Vagina (tissue), 2 donors: ENCODE measurements at regions not wholly inside any gene's neighbourhood (a gene's known extent, or its start where the extent isn't known, plus 50 kb on each side); places are given as distances from the start of the nearest gene placed in this dataset.

ENCODE experiments used
- DNase-seq, 2 donors: peaks; one replicate each; pipeline ENCODE4 v3.0.0-alpha.2; 2017; ENCODE audit errors: extremely low spot score in 2 of 2
- H3K27ac ChIP-seq: fragments of 200-600 bp; sonication (generic); one replicate; pipeline ENCODE4 v1.5.1; 2019
- H3K27me3 ChIP-seq: fragments of 200-600 bp; sonication (generic); one replicate; pipeline ENCODE4 v1.5.1; 2019
- H3K36me3 ChIP-seq, 2 donors: fragments of 200-600 bp; sonication (generic); one replicate each; pipeline ENCODE4 v1.5.1; 2017 to 2019
- H3K4me1 ChIP-seq: fragments of 200-600 bp; sonication (generic); one replicate; pipeline ENCODE4 v1.5.1; 2019
- H3K4me3 ChIP-seq, 2 donors: fragments of 200-600 bp; sonication (generic); 1 replicate in 1 of 2; 2 replicates in 1 of 2; pipeline ENCODE4 v1.5.1; 2016 to 2019
- H3K9me3 ChIP-seq: fragments of 200-600 bp; sonication (generic); one replicate; pipeline ENCODE4 v1.5.1; 2019
- POLR2A ChIP-seq, 2 donors: fragments of 450-650 bp; IDR thresholded peaks; one replicate each; pipeline ENCODE4 v1.6.1; 2017; ENCODE audit warnings: antibody characterized with exemption in 2 of 2, mild to moderate bottlenecking in 2 of 2, moderate library complexity in 2 of 2
- POLR2AphosphoS5 ChIP-seq, 2 donors: sonication (generic); formaldehyde crosslinking; IDR thresholded peaks; one replicate each; pipeline ENCODE4 v1.9.0; 2017; ENCODE audit warnings: antibody characterized with exemption in 2 of 2, mild to moderate bottlenecking in 2 of 2, low read depth in 1 of 2; ENCODE audit not compliant: insufficient read depth in 1 of 2
- intact Hi-C: fragments of 100-400 bp; cut with DNase I; formaldehyde crosslinking; loops from one replicate; pipeline ENCODE4 v1.15.1; 2023
- TF ChIP-seq, protein P1 (sequence below), 3 experiments: fragments of 450-650 bp in 2 of 3; fragments of 200-600 bp in 1 of 3; sonication (generic) in 1 of 3; IDR thresholded peaks; one replicate each; pipeline ENCODE4 v1.5.1; 2017 to 2019; ENCODE audit warnings: antibody characterized with exemption in 3 of 3, mild to moderate bottlenecking in 2 of 3, moderate library complexity in 2 of 3

DNA sequence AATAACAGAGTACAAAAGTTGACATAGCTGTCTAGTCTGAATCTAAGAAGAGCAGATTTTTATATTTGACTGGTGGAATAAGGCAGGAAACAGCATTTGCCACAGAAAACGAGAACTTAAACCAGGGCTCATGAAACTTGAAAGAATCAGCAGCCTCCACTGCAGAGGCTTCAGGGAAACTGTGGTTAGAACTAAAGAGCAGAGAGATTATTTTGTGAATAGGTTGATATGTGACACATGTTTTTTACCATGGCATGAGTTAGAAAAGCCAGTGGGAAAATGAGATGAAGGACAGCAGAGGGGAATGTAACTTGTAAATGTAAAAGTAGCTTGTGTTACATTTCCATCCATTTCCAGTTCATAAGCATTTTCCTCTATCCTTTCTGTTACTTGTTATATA lies 63.7 kb upstream of the CAMK2D start:
- intact Hi-C loops, result no loop called here
- Histone ChIP-seq H3K4me1 (no peaks in the 10 kb centered on the region), H3K9me3 (no peaks in the 10 kb centered on the region), H3K4me3 (no peak overlapping the region), H3K36me3 (no peaks in the 10 kb centered on the region), H3K27me3 (no peaks in the 10 kb centered on the region), H3K27ac (no peak overlapping the region)
- TF ChIP-seq POLR2AphosphoS5 (IDR thresholded peaks at IDR 0.05; ENCODE audit: insufficient read depth in 1 of 2, low read depth in 1 of 2) (no peak), POLR2A (IDR thresholded peaks at IDR 0.05) (no peak)
- TF ChIP-seq, protein P1, sequence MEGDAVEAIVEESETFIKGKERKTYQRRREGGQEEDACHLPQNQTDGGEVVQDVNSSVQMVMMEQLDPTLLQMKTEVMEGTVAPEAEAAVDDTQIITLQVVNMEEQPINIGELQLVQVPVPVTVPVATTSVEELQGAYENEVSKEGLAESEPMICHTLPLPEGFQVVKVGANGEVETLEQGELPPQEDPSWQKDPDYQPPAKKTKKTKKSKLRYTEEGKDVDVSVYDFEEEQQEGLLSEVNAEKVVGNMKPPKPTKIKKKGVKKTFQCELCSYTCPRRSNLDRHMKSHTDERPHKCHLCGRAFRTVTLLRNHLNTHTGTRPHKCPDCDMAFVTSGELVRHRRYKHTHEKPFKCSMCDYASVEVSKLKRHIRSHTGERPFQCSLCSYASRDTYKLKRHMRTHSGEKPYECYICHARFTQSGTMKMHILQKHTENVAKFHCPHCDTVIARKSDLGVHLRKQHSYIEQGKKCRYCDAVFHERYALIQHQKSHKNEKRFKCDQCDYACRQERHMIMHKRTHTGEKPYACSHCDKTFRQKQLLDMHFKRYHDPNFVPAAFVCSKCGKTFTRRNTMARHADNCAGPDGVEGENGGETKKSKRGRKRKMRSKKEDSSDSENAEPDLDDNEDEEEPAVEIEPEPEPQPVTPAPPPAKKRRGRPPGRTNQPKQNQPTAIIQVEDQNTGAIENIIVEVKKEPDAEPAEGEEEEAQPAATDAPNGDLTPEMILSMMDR (IDR thresholded peaks at IDR 0.05), result no peak
- DNase-seq, result no peak

DNA sequence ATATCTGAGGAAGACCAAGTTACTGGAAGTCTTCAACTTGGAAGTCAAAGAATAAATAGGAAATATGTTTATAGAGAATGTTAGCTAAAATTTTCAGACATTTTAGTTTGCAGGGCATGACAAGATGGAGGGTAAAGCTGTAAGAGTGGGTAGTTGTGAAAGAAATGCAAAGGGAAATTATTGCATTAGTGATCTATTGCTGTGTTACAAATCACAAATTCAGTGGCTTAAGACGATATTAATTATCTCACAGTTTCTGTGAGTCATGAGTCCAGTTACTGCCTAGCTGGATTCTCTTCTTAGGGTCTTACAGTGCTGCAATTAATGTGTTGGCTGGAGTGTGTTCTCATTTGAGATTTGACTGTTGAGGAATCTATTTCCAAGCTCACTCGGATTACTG lies 62.9 kb upstream of the CAMK2D start:
- Histone ChIP-seq H3K27me3 (no peaks in the 10 kb centered on the region), H3K4me1 (no peaks in the 10 kb centered on the region), H3K27ac (no peak overlapping the region), H3K9me3 (no peaks in the 10 kb centered on the region), H3K36me3 (no peaks in the 10 kb centered on the region), H3K4me3 (no peak overlapping the region)
- no peak for DNase-seq
- intact Hi-C loops, result no loop called here
- TF ChIP-seq, protein P1 (IDR thresholded peaks at IDR 0.05), result no peak
- TF ChIP-seq POLR2AphosphoS5 (IDR thresholded peaks at IDR 0.05; ENCODE audit: insufficient read depth in 1 of 2, low read depth in 1 of 2) (no peak), POLR2A (IDR thresholded peaks at IDR 0.05) (no peak)

DNA sequence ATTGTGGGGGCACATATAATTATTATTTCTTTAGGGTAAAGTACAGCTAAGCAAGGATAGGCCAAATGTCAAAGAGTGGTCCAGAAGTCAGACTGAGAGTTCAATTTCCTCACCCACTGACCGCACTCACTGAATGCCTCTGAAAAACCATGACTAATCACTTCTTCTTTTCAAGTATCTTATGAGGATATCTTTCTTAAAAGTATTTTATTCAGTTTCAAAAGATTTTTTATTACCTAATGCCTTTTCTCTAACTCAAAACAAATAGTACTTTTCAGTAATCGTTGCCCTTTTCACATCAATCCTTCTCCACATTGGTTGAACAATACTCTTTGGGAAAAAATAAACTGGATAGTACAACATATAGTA lies 61.7 kb upstream of the CAMK2D start:
- Histone ChIP-seq H3K36me3 (no peaks in the 10 kb centered on the region), H3K4me3 (no peak overlapping the region), H3K27ac (no peak overlapping the region), H3K27me3 (no peaks in the 10 kb centered on the region), H3K9me3 (no peaks in the 10 kb centered on the region), H3K4me1 (no peaks in the 10 kb centered on the region)
- intact Hi-C loops, result no loop called here
- TF ChIP-seq, protein P1 (IDR thresholded peaks at IDR 0.05), result no peak
- TF ChIP-seq POLR2A (IDR thresholded peaks at IDR 0.05), result no peak
- TF ChIP-seq POLR2AphosphoS5 (IDR thresholded peaks at IDR 0.05; ENCODE audit: insufficient read depth in 1 of 2, low read depth in 1 of 2), result no peak
- DNase-seq, result no peak

DNA sequence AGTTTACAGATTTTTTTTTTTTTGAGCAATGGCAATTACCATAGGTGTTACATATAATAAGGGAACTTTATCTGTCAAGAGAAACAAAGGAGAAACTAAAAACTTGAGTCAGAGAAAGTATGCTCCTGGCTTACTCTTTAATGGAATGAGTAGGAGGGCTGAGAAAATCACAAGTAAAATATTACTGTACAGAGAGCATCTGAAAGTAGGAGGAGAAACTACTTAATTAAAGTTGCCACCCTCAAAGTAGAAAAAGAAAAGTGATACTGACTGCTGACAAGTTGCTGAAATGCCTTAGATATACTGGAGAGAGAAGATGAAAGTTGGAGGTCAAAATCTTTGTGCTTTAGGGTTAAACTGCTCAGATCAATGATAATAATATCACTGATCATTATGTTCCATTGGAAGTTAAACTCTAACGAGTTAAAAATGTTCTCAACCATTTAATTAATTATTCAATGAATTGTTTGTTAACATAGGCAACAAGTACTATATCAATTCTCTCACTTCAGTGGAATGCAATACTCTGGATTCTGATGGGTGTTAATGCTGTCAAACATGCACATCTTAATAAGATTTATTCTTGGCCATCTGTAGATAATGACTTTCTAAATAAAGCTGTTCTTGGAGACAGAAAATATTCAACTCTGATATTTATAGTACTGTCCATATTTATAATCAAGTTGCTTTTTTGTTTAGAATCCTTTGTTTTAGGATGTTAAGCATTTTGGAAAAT lies 61.2 kb upstream of the CAMK2D start:
- no peaks in the 10 kb centered on the region for H3K4me1 ChIP-seq
- H3K27ac ChIP-seq, result no peak overlapping the region
- intact Hi-C loops, result no loop called here
- no peaks in the 10 kb centered on the region for H3K9me3 ChIP-seq
- H3K36me3 ChIP-seq, result no peaks in the 10 kb centered on the region
- H3K4me3 ChIP-seq, result no peak overlapping the region
- no peak for TF ChIP-seq POLR2A (IDR thresholded peaks at IDR 0.05)
- no peak for TF ChIP-seq POLR2AphosphoS5 (IDR thresholded peaks at IDR 0.05; ENCODE audit: insufficient read depth in 1 of 2, low read depth in 1 of 2)
- TF ChIP-seq, protein P1 (IDR thresholded peaks at IDR 0.05), result no peak
- no peak for DNase-seq
- no peaks in the 10 kb centered on the region for H3K27me3 ChIP-seq

DNA sequence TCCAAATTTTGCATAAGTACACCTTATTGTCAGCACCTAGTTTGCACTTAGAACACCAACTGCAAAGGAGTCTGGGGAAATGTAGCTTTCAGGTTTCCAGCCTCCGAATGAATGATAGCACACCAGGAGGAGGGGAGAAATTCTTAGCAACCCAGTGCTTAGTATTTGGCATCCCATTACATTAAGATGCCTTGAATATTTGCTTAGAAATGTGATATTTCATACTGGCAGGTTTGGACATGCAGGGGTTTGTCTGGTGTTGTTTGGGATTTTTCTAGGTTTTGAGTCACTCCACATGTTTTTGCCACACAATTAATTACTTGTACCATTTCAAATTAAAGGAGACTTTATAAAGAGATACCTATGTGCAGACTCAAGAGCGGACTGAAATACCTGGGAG lies 60.3 kb upstream of the CAMK2D start:
- intact Hi-C loops, result no loop called here
- H3K27me3 ChIP-seq, result no peaks in the 10 kb centered on the region
- H3K4me3 ChIP-seq, result no peak overlapping the region

More for the DNA sequence above, 60.3 kb upstream of the CAMK2D start:
- Histone ChIP-seq H3K4me1 (no peaks in the 10 kb centered on the region), H3K36me3 (no peaks in the 10 kb centered on the region), H3K27ac (no peak overlapping the region), H3K9me3 (no peaks in the 10 kb centered on the region)
- no peak for DNase-seq
- TF ChIP-seq POLR2AphosphoS5 (IDR thresholded peaks at IDR 0.05; ENCODE audit: insufficient read depth in 1 of 2, low read depth in 1 of 2) (no peak), POLR2A (IDR thresholded peaks at IDR 0.05) (no peak)
- TF ChIP-seq, protein P1 (IDR thresholded peaks at IDR 0.05), result no peak
